ENCODE measurements at regions not wholly inside any gene's neighbourhood (a gene's known extent, or its start where the extent isn't known, plus 50 kb on each side); places are given as distances from the start of the nearest gene placed in this dataset.

DNA sequence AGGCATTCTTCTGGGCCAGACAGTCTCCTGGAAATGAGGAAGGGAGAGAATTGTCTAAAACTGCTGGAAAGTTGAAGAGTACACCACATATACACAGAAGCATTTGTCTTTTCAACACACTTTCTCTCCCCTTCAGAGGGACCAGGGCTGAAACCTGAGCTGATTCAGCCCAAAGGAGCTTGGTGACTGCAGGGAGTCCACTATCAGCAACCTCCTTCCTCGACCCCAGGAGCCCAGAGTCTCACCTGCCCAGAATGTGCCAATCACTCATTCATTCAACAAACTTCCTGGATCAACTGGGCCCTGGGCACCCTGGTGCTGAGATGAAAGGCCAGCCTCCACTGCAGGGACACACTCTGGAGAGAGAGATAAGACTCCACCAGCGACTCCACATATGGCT, 128.9 kb upstream of the VSTM2B start:
- Histone ChIP-seq H3K27ac (no peak overlapping the region), H3K4me1 (no peaks in the 10 kb centered on the region), H3K36me3 (no peaks in the 10 kb centered on the region), H3K4me3 (no peak overlapping the region), H3K27me3 (no peaks in the 10 kb centered on the region), H3K9me3 (no peaks in the 10 kb centered on the region)
- TF ChIP-seq, protein P1, sequence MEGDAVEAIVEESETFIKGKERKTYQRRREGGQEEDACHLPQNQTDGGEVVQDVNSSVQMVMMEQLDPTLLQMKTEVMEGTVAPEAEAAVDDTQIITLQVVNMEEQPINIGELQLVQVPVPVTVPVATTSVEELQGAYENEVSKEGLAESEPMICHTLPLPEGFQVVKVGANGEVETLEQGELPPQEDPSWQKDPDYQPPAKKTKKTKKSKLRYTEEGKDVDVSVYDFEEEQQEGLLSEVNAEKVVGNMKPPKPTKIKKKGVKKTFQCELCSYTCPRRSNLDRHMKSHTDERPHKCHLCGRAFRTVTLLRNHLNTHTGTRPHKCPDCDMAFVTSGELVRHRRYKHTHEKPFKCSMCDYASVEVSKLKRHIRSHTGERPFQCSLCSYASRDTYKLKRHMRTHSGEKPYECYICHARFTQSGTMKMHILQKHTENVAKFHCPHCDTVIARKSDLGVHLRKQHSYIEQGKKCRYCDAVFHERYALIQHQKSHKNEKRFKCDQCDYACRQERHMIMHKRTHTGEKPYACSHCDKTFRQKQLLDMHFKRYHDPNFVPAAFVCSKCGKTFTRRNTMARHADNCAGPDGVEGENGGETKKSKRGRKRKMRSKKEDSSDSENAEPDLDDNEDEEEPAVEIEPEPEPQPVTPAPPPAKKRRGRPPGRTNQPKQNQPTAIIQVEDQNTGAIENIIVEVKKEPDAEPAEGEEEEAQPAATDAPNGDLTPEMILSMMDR (IDR thresholded peaks at IDR 0.05): no peak
- no peak for TF ChIP-seq POLR2A (IDR thresholded peaks at IDR 0.05)
- 0% methylated on average over 1 of the region's 2 CpGs for whole genome bisulfite sequencing (ENCODE audit: insufficient coverage, low coverage, low lambda C conversion rate, missing lambda C conversion rate)
- DNase-seq (no peak), ATAC-seq (no peak)
- intact Hi-C loops (cut with DNase I): no loop called here

DNA sequence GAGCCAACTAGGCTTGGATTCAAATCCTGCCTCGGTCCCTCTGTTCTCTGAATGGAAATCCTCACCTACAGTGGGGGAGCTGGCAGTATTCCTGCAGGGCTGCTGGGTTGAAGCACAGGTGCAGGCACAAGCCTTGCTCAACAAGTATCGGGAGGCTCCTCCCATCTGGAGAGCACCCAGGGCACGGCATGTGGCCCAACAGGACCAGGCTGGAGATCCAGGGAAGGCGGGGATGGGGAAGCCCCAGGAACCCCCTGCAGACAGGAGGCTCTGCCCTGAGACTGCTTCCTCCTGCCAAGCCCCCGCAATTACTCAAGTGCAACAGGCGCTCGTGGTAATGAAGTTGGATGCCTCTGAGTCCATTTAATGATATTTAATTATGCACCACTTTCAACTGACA, 128.0 kb upstream of the VSTM2B start:
- intact Hi-C loops (cut with DNase I): no loop called here
- no peak for DNase-seq
- TF ChIP-seq, protein P1 (IDR thresholded peaks at IDR 0.05): no peak
- TF ChIP-seq POLR2A (IDR thresholded peaks at IDR 0.05): no peak

DNA sequence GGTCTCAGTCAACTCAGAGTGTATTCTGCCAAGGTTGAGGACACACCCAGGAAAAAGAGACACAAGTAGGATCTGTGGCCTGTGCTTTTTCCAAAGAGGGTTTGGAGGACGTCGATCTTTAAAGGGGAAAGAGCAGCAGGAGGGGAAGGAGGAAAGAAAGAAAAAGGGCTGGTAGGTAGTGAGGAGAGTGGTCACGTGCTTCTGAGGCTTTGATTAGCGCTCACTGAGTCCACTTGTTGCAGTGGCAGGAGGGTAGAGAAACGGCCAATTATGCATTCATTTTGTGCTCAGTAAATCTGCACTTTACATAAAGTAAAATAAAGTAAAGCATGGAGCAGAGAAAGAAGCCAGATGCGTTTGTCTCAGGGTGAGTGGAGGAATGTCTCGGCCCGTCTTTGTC, 126.0 kb upstream of the VSTM2B start:
- Histone ChIP-seq H3K27me3 (no peaks in the 10 kb centered on the region), H3K4me3 (no peak overlapping the region), H3K36me3 (no peaks in the 10 kb centered on the region), H3K9me3 (no peaks in the 10 kb centered on the region), H3K27ac (no peak overlapping the region), H3K4me1 (no peaks in the 10 kb centered on the region)
- intact Hi-C loops (cut with DNase I): no loop called here
- no peak for ATAC-seq
- no peak for DNase-seq
- no peak for TF ChIP-seq POLR2A (IDR thresholded peaks at IDR 0.05)
- TF ChIP-seq, protein P1 (IDR thresholded peaks at IDR 0.05): no peak
- WGBS (ENCODE audit: insufficient coverage, low coverage, low lambda C conversion rate, missing lambda C conversion rate): 52% methylated on average over 8 of the region's 8 CpGs

More for the DNA sequence above, 128.0 kb upstream of the VSTM2B start:
- H3K4me1 ChIP-seq: no peaks in the 10 kb centered on the region
- H3K4me3 ChIP-seq: no peak overlapping the region
- ATAC-seq: no peak
- H3K27me3 ChIP-seq: no peaks in the 10 kb centered on the region
- no peaks in the 10 kb centered on the region for H3K36me3 ChIP-seq
- H3K27ac ChIP-seq: no peak overlapping the region
- no peaks in the 10 kb centered on the region for H3K9me3 ChIP-seq
- WGBS (ENCODE audit: insufficient coverage, low coverage, low lambda C conversion rate, missing lambda C conversion rate): no CpG with 5 or more reads among the region's 7 CpGs

DNA sequence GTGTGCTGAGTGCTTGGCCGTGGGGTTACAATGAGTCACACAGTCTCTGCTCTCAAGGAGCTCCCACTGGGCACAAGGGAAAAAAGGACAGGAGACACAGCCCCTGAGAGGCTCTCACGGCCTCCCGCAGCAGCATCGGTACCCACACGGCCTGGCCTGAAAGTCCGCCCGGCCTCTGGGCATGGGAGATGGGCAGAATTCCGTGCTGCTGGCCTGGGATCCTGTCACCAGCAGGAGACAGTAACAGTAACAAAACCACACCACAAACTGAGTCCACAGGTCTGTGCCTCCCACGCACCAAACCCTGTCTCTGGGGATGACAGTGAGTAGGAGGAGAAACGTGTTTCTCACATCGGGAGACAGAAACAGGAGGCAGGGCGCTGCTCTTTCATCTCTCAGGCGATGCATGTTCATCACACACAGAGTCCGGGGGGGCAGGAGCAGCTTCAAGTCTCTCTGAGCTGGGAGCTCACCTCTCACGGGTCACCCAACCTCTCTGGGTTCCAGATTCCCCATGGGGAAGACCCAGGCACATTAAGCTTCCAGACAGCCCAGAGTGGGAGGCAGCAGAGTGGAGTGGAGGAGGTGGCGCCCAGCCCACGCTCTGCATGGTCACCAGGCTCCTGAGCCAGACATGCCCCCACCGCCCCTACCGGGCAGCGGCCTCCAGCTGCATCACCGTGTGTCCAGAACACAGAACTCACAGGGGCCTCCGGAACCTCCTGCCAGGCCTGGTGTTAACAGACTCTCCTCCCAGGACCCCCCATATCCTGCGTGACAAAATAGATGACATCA, 124.7 kb upstream of the VSTM2B start:
- Histone ChIP-seq H3K27me3 (no peaks in the 10 kb centered on the region), H3K9me3 (no peaks in the 10 kb centered on the region), H3K4me3 (no peak overlapping the region), H3K36me3 (no peaks in the 10 kb centered on the region), H3K27ac (no peak overlapping the region), H3K4me1 (no peaks in the 10 kb centered on the region)
- intact Hi-C loops (cut with DNase I): no loop called here
- ATAC-seq (no peak), DNase-seq (no peak)
- TF ChIP-seq, protein P1 (IDR thresholded peaks at IDR 0.05): no peak
- TF ChIP-seq POLR2A (IDR thresholded peaks at IDR 0.05): no peak
- 30% methylated on average over 2 of the region's 23 CpGs for WGBS (ENCODE audit: insufficient coverage, low coverage, low lambda C conversion rate, missing lambda C conversion rate)

Data from right lobe of liver (tissue), 6 donors.